Panc1 (cell line): ENCODE measurements at regions not wholly inside any gene's neighbourhood (a gene's known extent, or its start where the extent isn't known, plus 50 kb on each side); places are given as distances from the start of the nearest gene placed in this dataset.

Source experiments
- ATAC-seq: fragments of 200-7000 bp; cut with Tn5 transposase; 2 replicates; pipeline ENCODE4 v1.9.1; 2020; ENCODE audit warnings: mild to moderate bottlenecking, moderate library complexity
- BruUV-seq: library from RNA; stranded (reverse); fragments of 400-500 nt; replicated peaks from 2 replicates; lab custom pipeline; 2021; lab: Mats Ljungman, UMichigan
- CTCF ChIA-PET: fragments of 300-600 bp; sonication (Branson Sonifier 250); formaldehyde crosslinking; loops from one replicate; lab custom pipeline; 2022; ENCODE audit warnings: antibody characterized with exemption; lab: Charles Lee
- POLR2A ChIA-PET: fragments of 300-600 bp; sonication (Branson Sonifier 250); formaldehyde crosslinking; loops from one replicate; lab custom pipeline; 2022; ENCODE audit warnings: antibody characterized with exemption; lab: Charles Lee
- DNase-seq: peaks from one replicate; pipeline ENCODE4 v3.0.0-alpha.2; 2010; ENCODE audit warnings: low read depth, low spot score
- H3K27ac ChIP-seq: 2 replicates; pipeline ENCODE4 v1.5.1; 2011; ENCODE audit warnings: mild to moderate bottlenecking, low read length, inconsistent platforms
- H3K27me3 ChIP-seq: fragments of 200-500 bp; sonication (Bioruptor generic); 2 replicates; pipeline ENCODE4 v1.6.0; 2014; ENCODE audit warnings: low read length, inconsistent platforms; ENCODE audit not compliant: control insufficient read depth, insufficient read depth
- H3K36me3 ChIP-seq: fragments of 200-500 bp; sonication (Bioruptor generic); 2 replicates; pipeline ENCODE4 v1.5.1; 2014; ENCODE audit warnings: inconsistent platforms, mild to moderate bottlenecking, low read length, moderate library complexity; ENCODE audit not compliant: control insufficient read depth, insufficient read depth
- H3K4me1 ChIP-seq: 2 replicates; pipeline ENCODE4 v1.5.1; 2011; ENCODE audit warnings: inconsistent platforms, mild to moderate bottlenecking, low read length, moderate library complexity; ENCODE audit not compliant: control insufficient read depth, insufficient read depth
- H3K4me3 ChIP-seq, 2 experiments: 2 replicates each; pipeline ENCODE4 v1.5.1; 2011 to 2012; ENCODE audit warnings: low read depth in 2 of 2, low read length in 2 of 2, mild to moderate bottlenecking in 2 of 2, inconsistent platforms in 1 of 2, moderate library complexity in 1 of 2
- H3K9me3 ChIP-seq: fragments of 200-500 bp; sonication (Bioruptor generic); 2 replicates; pipeline ENCODE4 v1.5.1; 2014; ENCODE audit warnings: low read depth, mild to moderate bottlenecking, inconsistent platforms, low read length, moderate library complexity; ENCODE audit not compliant: control insufficient read depth, insufficient read depth
- POLR2AphosphoS5 ChIP-seq: IDR thresholded peaks from 2 replicates; pipeline ENCODE4 v1.6.1; 2012; ENCODE audit warnings: mild to moderate bottlenecking, low read depth, low read length, moderate library complexity
- SIN3A ChIP-seq: IDR thresholded peaks from 2 replicates; pipeline ENCODE4 v1.6.1; 2012; ENCODE audit warnings: low read depth, mild to moderate bottlenecking, low read length, moderate library complexity, borderline replicate concordance; ENCODE audit not compliant: insufficient read depth
- TCF7L2 ChIP-seq: IDR thresholded peaks from 2 replicates; pipeline ENCODE4 v1.6.1; 2011; ENCODE audit warnings: mild to moderate bottlenecking, low read depth, low read length, inconsistent platforms
- in situ Hi-C: cut with HindIII; loops from 2 replicates; pipeline ENCODE4 v1.10.0; 2016; ENCODE audit warnings: low sequenced_read_pairs, low pct_unique_long_range_greater_than_20kb
- intact Hi-C: fragments of 100-400 bp; cut with micrococcal nuclease; formaldehyde crosslinking; loops from one replicate; pipeline ENCODE4 v1.10.0; 2022; ENCODE audit not compliant: unreplicated experiment
- TF ChIP-seq, protein P1 (sequence below): fragments of 450-650 bp; IDR thresholded peaks from 2 replicates; pipeline ENCODE4 v1.5.1; 2017; ENCODE audit warnings: mild to moderate bottlenecking
- TF ChIP-seq, protein P2 (sequence below), 2 experiments: IDR thresholded peaks; 2 replicates each; pipeline ENCODE4 v1.6.1; 2011 to 2012; ENCODE audit warnings: low read depth in 2 of 2, control low read depth in 1 of 2, low read length in 1 of 2, mild to moderate bottlenecking in 1 of 2, moderate library complexity in 1 of 2; ENCODE audit not compliant: insufficient read depth in 1 of 2

- BruUV-seq = no TSS peak
- Histone ChIP-seq H3K27me3 (no peaks in the 10 kb centered on the region), H3K4me3 (no peak overlapping the region), H3K4me1 (no peaks in the 10 kb centered on the region), H3K36me3 (no peaks in the 10 kb centered on the region), H3K9me3 (no peaks in the 10 kb centered on the region), H3K27ac (no peak overlapping the region)
- intact Hi-C loops = no loop called here
- ChIA-PET POLR2A (no interaction called here), CTCF (no interaction called here)
- in situ Hi-C loops = no loop called here
- DNase-seq (no peak), ATAC-seq (no peak)
- TF ChIP-seq, protein P1, sequence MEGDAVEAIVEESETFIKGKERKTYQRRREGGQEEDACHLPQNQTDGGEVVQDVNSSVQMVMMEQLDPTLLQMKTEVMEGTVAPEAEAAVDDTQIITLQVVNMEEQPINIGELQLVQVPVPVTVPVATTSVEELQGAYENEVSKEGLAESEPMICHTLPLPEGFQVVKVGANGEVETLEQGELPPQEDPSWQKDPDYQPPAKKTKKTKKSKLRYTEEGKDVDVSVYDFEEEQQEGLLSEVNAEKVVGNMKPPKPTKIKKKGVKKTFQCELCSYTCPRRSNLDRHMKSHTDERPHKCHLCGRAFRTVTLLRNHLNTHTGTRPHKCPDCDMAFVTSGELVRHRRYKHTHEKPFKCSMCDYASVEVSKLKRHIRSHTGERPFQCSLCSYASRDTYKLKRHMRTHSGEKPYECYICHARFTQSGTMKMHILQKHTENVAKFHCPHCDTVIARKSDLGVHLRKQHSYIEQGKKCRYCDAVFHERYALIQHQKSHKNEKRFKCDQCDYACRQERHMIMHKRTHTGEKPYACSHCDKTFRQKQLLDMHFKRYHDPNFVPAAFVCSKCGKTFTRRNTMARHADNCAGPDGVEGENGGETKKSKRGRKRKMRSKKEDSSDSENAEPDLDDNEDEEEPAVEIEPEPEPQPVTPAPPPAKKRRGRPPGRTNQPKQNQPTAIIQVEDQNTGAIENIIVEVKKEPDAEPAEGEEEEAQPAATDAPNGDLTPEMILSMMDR = no peak
- no peak for TF ChIP-seq TCF7L2
Measured at GRCh38 chrX:144592036-144592435, 655.3 kb upstream of the SPANXN1 start.

GRCh38 chrX:144601010-144601409, 646.3 kb upstream of the SPANXN1 start:
- no peaks in the 10 kb centered on the region for H3K36me3 ChIP-seq
- no peak overlapping the region for H3K27ac ChIP-seq
- no peaks in the 10 kb centered on the region for H3K9me3 ChIP-seq
- no peaks in the 10 kb centered on the region for H3K4me1 ChIP-seq
- BruUV-seq = no TSS peak
- no peak overlapping the region for H3K4me3 ChIP-seq
- POLR2A ChIA-PET = no interaction called here
- CTCF ChIA-PET = no interaction called here
- in situ Hi-C loops (no loop called here), intact Hi-C loops (no loop called here)
- no peaks in the 10 kb centered on the region for H3K27me3 ChIP-seq
- no peak for ATAC-seq
- DNase-seq = no peak
- TF ChIP-seq TCF7L2 = no peak
- TF ChIP-seq, protein P1 = no peak
- TF ChIP-seq, protein P2, sequence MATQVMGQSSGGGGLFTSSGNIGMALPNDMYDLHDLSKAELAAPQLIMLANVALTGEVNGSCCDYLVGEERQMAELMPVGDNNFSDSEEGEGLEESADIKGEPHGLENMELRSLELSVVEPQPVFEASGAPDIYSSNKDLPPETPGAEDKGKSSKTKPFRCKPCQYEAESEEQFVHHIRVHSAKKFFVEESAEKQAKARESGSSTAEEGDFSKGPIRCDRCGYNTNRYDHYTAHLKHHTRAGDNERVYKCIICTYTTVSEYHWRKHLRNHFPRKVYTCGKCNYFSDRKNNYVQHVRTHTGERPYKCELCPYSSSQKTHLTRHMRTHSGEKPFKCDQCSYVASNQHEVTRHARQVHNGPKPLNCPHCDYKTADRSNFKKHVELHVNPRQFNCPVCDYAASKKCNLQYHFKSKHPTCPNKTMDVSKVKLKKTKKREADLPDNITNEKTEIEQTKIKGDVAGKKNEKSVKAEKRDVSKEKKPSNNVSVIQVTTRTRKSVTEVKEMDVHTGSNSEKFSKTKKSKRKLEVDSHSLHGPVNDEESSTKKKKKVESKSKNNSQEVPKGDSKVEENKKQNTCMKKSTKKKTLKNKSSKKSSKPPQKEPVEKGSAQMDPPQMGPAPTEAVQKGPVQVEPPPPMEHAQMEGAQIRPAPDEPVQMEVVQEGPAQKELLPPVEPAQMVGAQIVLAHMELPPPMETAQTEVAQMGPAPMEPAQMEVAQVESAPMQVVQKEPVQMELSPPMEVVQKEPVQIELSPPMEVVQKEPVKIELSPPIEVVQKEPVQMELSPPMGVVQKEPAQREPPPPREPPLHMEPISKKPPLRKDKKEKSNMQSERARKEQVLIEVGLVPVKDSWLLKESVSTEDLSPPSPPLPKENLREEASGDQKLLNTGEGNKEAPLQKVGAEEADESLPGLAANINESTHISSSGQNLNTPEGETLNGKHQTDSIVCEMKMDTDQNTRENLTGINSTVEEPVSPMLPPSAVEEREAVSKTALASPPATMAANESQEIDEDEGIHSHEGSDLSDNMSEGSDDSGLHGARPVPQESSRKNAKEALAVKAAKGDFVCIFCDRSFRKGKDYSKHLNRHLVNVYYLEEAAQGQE (IDR thresholded peaks at IDR 0.05; ENCODE audit: insufficient read depth in 1 of 2, low read depth in 2 of 2, low read length in 1 of 2) = no peak
- no peak for TF ChIP-seq POLR2AphosphoS5
- no peak for TF ChIP-seq SIN3A

DNA sequence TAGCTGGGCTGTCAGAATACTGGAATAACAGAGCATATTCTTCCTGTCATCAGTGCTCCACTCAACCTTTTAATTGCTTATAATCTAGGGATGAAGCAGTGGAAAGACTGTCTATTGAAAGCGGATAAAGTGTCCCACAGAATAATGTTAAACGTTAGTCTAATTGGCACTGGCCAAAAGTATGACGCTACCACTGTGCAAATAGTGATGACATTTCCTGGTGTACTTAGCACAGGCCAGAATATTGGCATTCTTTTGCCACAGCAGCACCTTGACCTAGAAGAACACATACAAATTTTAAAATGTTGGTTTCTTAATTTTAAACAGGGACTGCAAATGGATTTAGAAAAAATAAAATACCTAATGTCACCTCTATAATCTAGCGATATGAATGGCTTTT, 635.2 kb upstream of the SPANXN1 start:
- H3K9me3 ChIP-seq = no peaks in the 10 kb centered on the region
- intact Hi-C loops = no loop called here

More for the DNA sequence above, 635.2 kb upstream of the SPANXN1 start:
- no peak for DNase-seq
- no peaks in the 10 kb centered on the region for H3K27me3 ChIP-seq
- in situ Hi-C loops = no loop called here
- no TSS peak for BruUV-seq
- no peak overlapping the region for H3K4me3 ChIP-seq
- TF ChIP-seq POLR2AphosphoS5 (no peak), SIN3A (no peak), TCF7L2 (no peak)
- TF ChIP-seq, protein P2 (IDR thresholded peaks at IDR 0.05; ENCODE audit: insufficient read depth in 1 of 2, low read depth in 2 of 2, low read length in 1 of 2) = no peak
- TF ChIP-seq, protein P1 = no peak
- no peaks in the 10 kb centered on the region for H3K36me3 ChIP-seq
- ChIA-PET CTCF (no interaction called here), POLR2A (no interaction called here)
- ATAC-seq = no peak
- no peaks in the 10 kb centered on the region for H3K4me1 ChIP-seq
- H3K27ac ChIP-seq = no peak overlapping the region
